Body of pancreas (tissue), 4 donors: ENCODE measurements at regions not wholly inside any gene's neighbourhood (a gene's known extent, or its start where the extent isn't known, plus 50 kb on each side); places are given as distances from the start of the nearest gene placed in this dataset.

Source experiments
- ATAC-seq: fragments of 150-250 bp; one replicate; pipeline ENCODE4 v1.9.1; 2016
- DNase-seq, 4 donors: peaks; one replicate each; pipeline ENCODE4 v3.0.0-alpha.2; 2019
- H3K27ac ChIP-seq, 4 donors: fragments of 200-600 bp; sonication (generic); 1 replicate in 3 of 4; 2 replicates in 1 of 4; pipeline versions ENCODE4 v1.5.1 to v1.6.1; 2016 to 2019; ENCODE audit warnings: mild to moderate bottlenecking in 1 of 4, mixed read lengths in 1 of 4, moderate library complexity in 1 of 4
- H3K27me3 ChIP-seq, 2 donors: fragments of 200-600 bp; sonication (generic); one replicate each; pipeline ENCODE4 v1.6.0; 2016; ENCODE audit warnings: mild to moderate bottlenecking in 1 of 2
- H3K36me3 ChIP-seq, 2 donors: fragments of 200-600 bp; sonication (generic); replicated peaks in 1 of 2; 2 replicates each; pipeline ENCODE4 v1.5.1; 2016; ENCODE audit warnings: low read depth in 2 of 2; ENCODE audit not compliant: insufficient read depth in 1 of 2
- H3K4me1 ChIP-seq: fragments of 200-600 bp; sonication (generic); one replicate; pipeline ENCODE4 v1.6.0; 2016
- H3K4me3 ChIP-seq, 2 donors: fragments of 200-600 bp; sonication (generic); 1 replicate in 1 of 2; 2 replicates in 1 of 2; pipeline ENCODE4 v1.5.1; 2016 to 2019
- H3K9me3 ChIP-seq, 3 donors: fragments of 200-600 bp; sonication (generic); 1 replicate in 2 of 3; 2 replicates in 1 of 3; pipeline ENCODE4 v1.5.1; 2016
- CTCF ChIP-seq, 7 experiments: fragments of 450-650 bp in 4 of 7; fragments of 200-600 bp in 3 of 7; sonication (generic) in 3 of 7; IDR thresholded peaks; one replicate each; pipeline ENCODE4 v1.5.1; 2016 to 2019; ENCODE audit warnings: antibody characterized with exemption in 7 of 7
- POLR2A ChIP-seq, 3 donors: fragments of 450-650 bp; IDR thresholded peaks; one replicate each; pipeline ENCODE4 v1.6.1; 2016; ENCODE audit warnings: antibody characterized with exemption in 3 of 3, mild to moderate bottlenecking in 2 of 3
- WGBS, 2 donors: methylation state at CpG; one replicate each; pipeline ENCODE4 v1.1.5; 2017; 5-methylcytosine and 5-hydroxymethylcytosine counted together
- intact Hi-C: fragments of 100-400 bp; cut with DNase I; formaldehyde crosslinking; loops from one replicate; pipeline ENCODE4 v1.15.1; 2023

GRCh38 chr7:84848219-84848973 lies 338.5 kb downstream of the SEMA3D start:
- no peak for DNase-seq
- Histone ChIP-seq H3K27ac (no peak overlapping the region), H3K4me3 (no peak overlapping the region), H3K4me1 (no peaks in the 10 kb centered on the region), H3K36me3 (no peaks in the 10 kb centered on the region), H3K9me3 (no peaks in the 10 kb centered on the region), H3K27me3 (no peaks in the 10 kb centered on the region)
- intact Hi-C loops, result no loop called here
- no peak for TF ChIP-seq CTCF (IDR thresholded peaks at IDR 0.05)
- no peak for TF ChIP-seq POLR2A (IDR thresholded peaks at IDR 0.05)
- no peak for ATAC-seq

- Histone ChIP-seq H3K4me1 (no peaks in the 10 kb centered on the region), H3K27ac (no peak overlapping the region), H3K9me3 (no peaks in the 10 kb centered on the region), H3K4me3 (no peak overlapping the region), H3K27me3 (no peaks in the 10 kb centered on the region), H3K36me3 (no peaks in the 10 kb centered on the region)
- no peak for TF ChIP-seq CTCF (IDR thresholded peaks at IDR 0.05)
- no peak for TF ChIP-seq POLR2A (IDR thresholded peaks at IDR 0.05)
- intact Hi-C loops, result no loop called here
- ATAC-seq (no peak), DNase-seq (no peak)
- 29 to 48% methylated on average over 3 of the region's 3 CpGs for WGBS, 2 donors
Measured at GRCh38 chr7:84847790-84848189, 339.1 kb downstream of the SEMA3D start.

GRCh38 chr7:84847038-84847437 lies 339.8 kb downstream of the SEMA3D start:
- Histone ChIP-seq H3K27ac (no peak overlapping the region), H3K4me3 (no peak overlapping the region)
- no peak for ATAC-seq

GRCh38 chr7:84845971-84846370 lies 340.9 kb downstream of the SEMA3D start:
- TF ChIP-seq CTCF (IDR thresholded peaks at IDR 0.05) (no peak), POLR2A (IDR thresholded peaks at IDR 0.05) (no peak)
- Histone ChIP-seq H3K4me1 (no peaks in the 10 kb centered on the region), H3K27ac (no peak overlapping the region), H3K4me3 (no peak overlapping the region), H3K36me3 (no peaks in the 10 kb centered on the region), H3K27me3 (no peaks in the 10 kb centered on the region), H3K9me3 (no peaks in the 10 kb centered on the region)
- ATAC-seq (no peak), DNase-seq (no peak)
- intact Hi-C loops, result no loop called here
- WGBS, 2 donors, result 73 to 82% methylated on average over 3 of the region's 3 CpGs

More at GRCh38 chr7:84847038-84847437, 339.8 kb downstream of the SEMA3D start:
- TF ChIP-seq CTCF (IDR thresholded peaks at IDR 0.05), result no peak
- TF ChIP-seq POLR2A (IDR thresholded peaks at IDR 0.05), result no peak
- Histone ChIP-seq H3K4me1 (no peaks in the 10 kb centered on the region), H3K36me3 (no peaks in the 10 kb centered on the region), H3K9me3 (no peaks in the 10 kb centered on the region), H3K27me3 (no peaks in the 10 kb centered on the region)
- DNase-seq, result no peak
- whole genome bisulfite sequencing, 2 donors, result 36 to 56% methylated on average over 1 of the region's 1 CpG
- intact Hi-C loops, result no loop called here

- no peaks in the 10 kb centered on the region for H3K4me1 ChIP-seq
- 48 to 60% methylated on average over 1 of the region's 1 CpG for WGBS, 2 donors
Measured at GRCh38 chr7:84844771-84845170, 342.1 kb downstream of the SEMA3D start.

More at GRCh38 chr7:84844771-84845170, 342.1 kb downstream of the SEMA3D start:
- DNase-seq (no peak), ATAC-seq (no peak)
- TF ChIP-seq CTCF (IDR thresholded peaks at IDR 0.05), result no peak
- no peak for TF ChIP-seq POLR2A (IDR thresholded peaks at IDR 0.05)
- H3K27ac ChIP-seq, result no peak overlapping the region
- H3K36me3 ChIP-seq, result no peaks in the 10 kb centered on the region
- no peaks in the 10 kb centered on the region for H3K27me3 ChIP-seq
- intact Hi-C loops, result no loop called here
- H3K4me3 ChIP-seq, result no peak overlapping the region
- no peaks in the 10 kb centered on the region for H3K9me3 ChIP-seq
